ENCODE measurements at regions not wholly inside any gene's neighbourhood (a gene's known extent, or its start where the extent isn't known, plus 50 kb on each side); places are given as distances from the start of the nearest gene placed in this dataset.

DNA sequence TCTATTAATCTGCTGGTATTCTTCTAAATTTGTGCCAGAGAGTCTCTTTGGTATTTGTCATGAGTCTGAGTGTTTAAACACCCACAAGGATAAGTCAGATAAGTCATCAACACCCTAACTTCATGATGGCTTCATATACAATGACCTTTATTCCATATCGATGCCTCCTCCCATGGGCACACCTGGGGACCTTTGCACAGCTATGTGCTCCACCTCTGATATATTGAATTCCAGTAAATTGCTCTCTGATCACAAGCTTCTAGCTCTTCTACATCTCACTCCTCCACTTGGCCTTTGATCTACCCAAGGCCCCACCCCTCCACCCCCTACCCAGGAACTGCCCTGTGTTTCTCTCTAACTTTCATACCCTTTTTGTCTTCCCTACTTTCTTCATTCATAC lies 102.7 kb upstream of the MIER3 start:
- CTCF ChIA-PET: no interaction called here
- no CpG with 5 or more reads among the region's 1 CpG for WGBS, 2 experiments (ENCODE audit: extremely low coverage in 2 of 2, insufficient read length in 1 of 2)

More for the DNA sequence above, 102.7 kb upstream of the MIER3 start:
- Histone ChIP-seq H3K9me1 (ENCODE audit: insufficient read depth, low read length) (no peaks in the 10 kb centered on the region), H3K9ac (ENCODE audit: low read depth, low read length) (no peak overlapping the region), H2BK15ac (ENCODE audit: low read depth, low read length) (no peak overlapping the region), H4K5ac (ENCODE audit: low read depth, low read length) (no peak overlapping the region), H3K4ac (ENCODE audit: low read depth, low read length) (no peak overlapping the region), H3K4me1 (ENCODE audit: control insufficient read depth, insufficient read depth, low read length) (no peaks in the 10 kb centered on the region), H3K23ac (ENCODE audit: low read depth, low read length) (no peak overlapping the region), H3K9me3 (ENCODE audit: control insufficient read depth, insufficient read depth, low read length) (no peaks in the 10 kb centered on the region), H3K27ac (ENCODE audit: insufficient read depth, low read length) (no peak overlapping the region), H3K4me2 (ENCODE audit: low read depth, low read length) (no peak overlapping the region), H3K4me3 (ENCODE audit: insufficient read depth, low read depth, low read length) (no peak overlapping the region), H3K56ac (ENCODE audit: extremely low read depth, insufficient read depth, low read length) (no peak overlapping the region), H3K36me3 (ENCODE audit: control insufficient read depth, insufficient read depth, low read length) (no peaks in the 10 kb centered on the region), H2BK5ac (ENCODE audit: low read depth, low read length, poor library complexity, severe bottlenecking) (no peak overlapping the region), H3K18ac (ENCODE audit: low read depth, low read length) (no peak overlapping the region), H2AFZ (replicated peaks; ENCODE audit: low read length, poor library complexity) (no peak overlapping the region), H4K91ac (ENCODE audit: insufficient read depth, low read depth, low read length) (no peak overlapping the region), H4K20me1 (ENCODE audit: insufficient read depth, low read length) (no peaks in the 10 kb centered on the region), H2BK120ac (ENCODE audit: low read depth, low read length) (no peak overlapping the region), H4K8ac (ENCODE audit: low read depth in 2 of 2, low read length in 2 of 2) (no peak overlapping the region), H3K27me3 (ENCODE audit: control insufficient read depth, insufficient read depth, low read length) (peaks cover 9% of the 10 kb centered on the region), H2BK20ac (ENCODE audit: low read depth, low read length) (no peak overlapping the region), H2AK9ac (replicated peaks; ENCODE audit: low read depth, low read length, poor library complexity) (no peak overlapping the region), H2AK5ac (ENCODE audit: low read depth, low read length) (no peak overlapping the region), H3K14ac (replicated peaks; ENCODE audit: low read depth, low read length) (no peak overlapping the region), H3K79me1 (ENCODE audit: low read depth in 1 of 2, low read length in 2 of 2) (no peaks in the 10 kb centered on the region)
- POLR2A ChIA-PET (ENCODE audit: unreplicated experiment): no interaction called here
- DNase-seq (no peak), ATAC-seq (ENCODE audit: low read depth) (no peak)
- dilution Hi-C loops (cut with HindIII; ENCODE audit: low sequenced_read_pairs, unreplicated experiment): no loop called here
- in situ Hi-C loops (cut with MboI; ENCODE audit: low sequenced_read_pairs): no loop called here
- TF ChIP-seq RCOR1 (IDR thresholded peaks at IDR 0.05; ENCODE audit: insufficient replicate concordance, low read length) (no peak), MAZ (IDR thresholded peaks at IDR 0.05; ENCODE audit: borderline replicate concordance, low read depth, low read length) (no peak), CHD1 (IDR thresholded peaks at IDR 0.05; ENCODE audit: low read depth, low read length) (no peak), FOS (IDR thresholded peaks at IDR 0.05; ENCODE audit: low read depth, low read length) (no peak), CEBPB (IDR thresholded peaks at IDR 0.05; ENCODE audit: low read depth, low read length) (no peak), BHLHE40 (IDR thresholded peaks at IDR 0.05; ENCODE audit: low read depth, low read length) (no peak), POLR2A (IDR thresholded peaks at IDR 0.05; ENCODE audit: low read depth, low read length) (no peak)
- TF ChIP-seq, protein P1, sequence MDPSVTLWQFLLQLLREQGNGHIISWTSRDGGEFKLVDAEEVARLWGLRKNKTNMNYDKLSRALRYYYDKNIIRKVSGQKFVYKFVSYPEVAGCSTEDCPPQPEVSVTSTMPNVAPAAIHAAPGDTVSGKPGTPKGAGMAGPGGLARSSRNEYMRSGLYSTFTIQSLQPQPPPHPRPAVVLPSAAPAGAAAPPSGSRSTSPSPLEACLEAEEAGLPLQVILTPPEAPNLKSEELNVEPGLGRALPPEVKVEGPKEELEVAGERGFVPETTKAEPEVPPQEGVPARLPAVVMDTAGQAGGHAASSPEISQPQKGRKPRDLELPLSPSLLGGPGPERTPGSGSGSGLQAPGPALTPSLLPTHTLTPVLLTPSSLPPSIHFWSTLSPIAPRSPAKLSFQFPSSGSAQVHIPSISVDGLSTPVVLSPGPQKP (IDR thresholded peaks at IDR 0.05; ENCODE audit: borderline replicate concordance, low read depth, low read length): no peak
- TF ChIP-seq, protein P2, sequence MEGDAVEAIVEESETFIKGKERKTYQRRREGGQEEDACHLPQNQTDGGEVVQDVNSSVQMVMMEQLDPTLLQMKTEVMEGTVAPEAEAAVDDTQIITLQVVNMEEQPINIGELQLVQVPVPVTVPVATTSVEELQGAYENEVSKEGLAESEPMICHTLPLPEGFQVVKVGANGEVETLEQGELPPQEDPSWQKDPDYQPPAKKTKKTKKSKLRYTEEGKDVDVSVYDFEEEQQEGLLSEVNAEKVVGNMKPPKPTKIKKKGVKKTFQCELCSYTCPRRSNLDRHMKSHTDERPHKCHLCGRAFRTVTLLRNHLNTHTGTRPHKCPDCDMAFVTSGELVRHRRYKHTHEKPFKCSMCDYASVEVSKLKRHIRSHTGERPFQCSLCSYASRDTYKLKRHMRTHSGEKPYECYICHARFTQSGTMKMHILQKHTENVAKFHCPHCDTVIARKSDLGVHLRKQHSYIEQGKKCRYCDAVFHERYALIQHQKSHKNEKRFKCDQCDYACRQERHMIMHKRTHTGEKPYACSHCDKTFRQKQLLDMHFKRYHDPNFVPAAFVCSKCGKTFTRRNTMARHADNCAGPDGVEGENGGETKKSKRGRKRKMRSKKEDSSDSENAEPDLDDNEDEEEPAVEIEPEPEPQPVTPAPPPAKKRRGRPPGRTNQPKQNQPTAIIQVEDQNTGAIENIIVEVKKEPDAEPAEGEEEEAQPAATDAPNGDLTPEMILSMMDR (conservative IDR thresholded peaks at IDR 0.05; ENCODE audit: low read depth, low read length): no peak
- TF ChIP-seq, protein P3, sequence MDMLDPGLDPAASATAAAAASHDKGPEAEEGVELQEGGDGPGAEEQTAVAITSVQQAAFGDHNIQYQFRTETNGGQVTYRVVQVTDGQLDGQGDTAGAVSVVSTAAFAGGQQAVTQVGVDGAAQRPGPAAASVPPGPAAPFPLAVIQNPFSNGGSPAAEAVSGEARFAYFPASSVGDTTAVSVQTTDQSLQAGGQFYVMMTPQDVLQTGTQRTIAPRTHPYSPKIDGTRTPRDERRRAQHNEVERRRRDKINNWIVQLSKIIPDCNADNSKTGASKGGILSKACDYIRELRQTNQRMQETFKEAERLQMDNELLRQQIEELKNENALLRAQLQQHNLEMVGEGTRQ (IDR thresholded peaks at IDR 0.05; ENCODE audit: low read depth, low read length): no peak
- no TSS peak for BruUV-seq (replicated peaks)
- intact Hi-C loops (cut with micrococcal nuclease): loop anchor here (5.0 kb wide), 1 partner anchor 898 kb away; no protein-coding TSS in a partner anchor

Data from IMR-90 (cell line).